Right lobe of liver (tissue), 4 donors: ENCODE measurements at regions not wholly inside any gene's neighbourhood (a gene's known extent, or its start where the extent isn't known, plus 50 kb on each side); places are given as distances from the start of the nearest gene placed in this dataset.

Source experiments
- CTCF ChIP-seq, 4 donors: fragments of 200-600 bp in 3 of 4; fragments of 450-650 bp in 1 of 4; IDR thresholded peaks; one replicate each; pipeline versions ENCODE4 v1.5.1 to v1.8.0; 2016 to 2022; ENCODE audit warnings: antibody characterized with exemption in 4 of 4, mild to moderate bottlenecking in 2 of 4
- POLR2A ChIP-seq: fragments of 450-650 bp; IDR thresholded peaks from one replicate; pipeline ENCODE4 v1.6.1; 2017; ENCODE audit warnings: antibody characterized with exemption, mild to moderate bottlenecking
- donor health status: DM: no; HTN: no; CAD: no.
- donor health status: DM: no; HTN: no; CAD: no.
- donor health status: DM: no; HTN: yes; CAD: no.

GRCh38 chr3:17852217-17852616 lies 109.8 kb upstream of the TBC1D5 start:
- no peak for TF ChIP-seq CTCF (IDR thresholded peaks at IDR 0.05)
- no peak for TF ChIP-seq POLR2A
